22Rv1 (cell line): ENCODE measurements at regions not wholly inside any gene's neighbourhood (a gene's known extent, or its start where the extent isn't known, plus 50 kb on each side); places are given as distances from the start of the nearest gene placed in this dataset.

Source experiments
- ZFX ChIP-seq: fragments of 450-650 bp; IDR thresholded peaks from 2 replicates; pipeline ENCODE4 v1.6.1; 2017; ENCODE audit warnings: antibody characterized with exemption, borderline replicate concordance
- TF ChIP-seq, protein P1 (sequence below): fragments of 450-650 bp; IDR thresholded peaks from 2 replicates; pipeline ENCODE4 v1.5.1; 2017; ENCODE audit warnings: mild to moderate bottlenecking

DNA sequence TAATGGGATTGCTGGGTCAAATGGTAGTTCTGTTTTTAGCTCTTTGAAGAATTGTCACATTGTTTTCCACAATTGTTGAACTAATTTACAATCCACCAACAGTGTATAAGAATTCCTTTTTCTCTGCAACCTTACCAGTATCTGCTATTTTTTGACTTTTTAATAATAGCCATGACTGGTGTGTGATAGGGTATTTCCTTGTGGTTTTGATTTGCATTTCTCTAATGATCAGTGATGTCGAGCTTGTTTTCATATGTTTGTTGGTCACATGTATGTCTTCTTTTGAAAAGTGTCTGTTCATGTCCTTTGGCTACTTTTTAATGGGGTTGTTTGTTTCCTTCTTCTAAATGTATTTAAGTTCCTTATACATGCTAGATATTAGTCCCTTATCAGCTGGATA lies 322.3 kb downstream of the CDH2 start:
- TF ChIP-seq, protein P1, sequence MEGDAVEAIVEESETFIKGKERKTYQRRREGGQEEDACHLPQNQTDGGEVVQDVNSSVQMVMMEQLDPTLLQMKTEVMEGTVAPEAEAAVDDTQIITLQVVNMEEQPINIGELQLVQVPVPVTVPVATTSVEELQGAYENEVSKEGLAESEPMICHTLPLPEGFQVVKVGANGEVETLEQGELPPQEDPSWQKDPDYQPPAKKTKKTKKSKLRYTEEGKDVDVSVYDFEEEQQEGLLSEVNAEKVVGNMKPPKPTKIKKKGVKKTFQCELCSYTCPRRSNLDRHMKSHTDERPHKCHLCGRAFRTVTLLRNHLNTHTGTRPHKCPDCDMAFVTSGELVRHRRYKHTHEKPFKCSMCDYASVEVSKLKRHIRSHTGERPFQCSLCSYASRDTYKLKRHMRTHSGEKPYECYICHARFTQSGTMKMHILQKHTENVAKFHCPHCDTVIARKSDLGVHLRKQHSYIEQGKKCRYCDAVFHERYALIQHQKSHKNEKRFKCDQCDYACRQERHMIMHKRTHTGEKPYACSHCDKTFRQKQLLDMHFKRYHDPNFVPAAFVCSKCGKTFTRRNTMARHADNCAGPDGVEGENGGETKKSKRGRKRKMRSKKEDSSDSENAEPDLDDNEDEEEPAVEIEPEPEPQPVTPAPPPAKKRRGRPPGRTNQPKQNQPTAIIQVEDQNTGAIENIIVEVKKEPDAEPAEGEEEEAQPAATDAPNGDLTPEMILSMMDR: no peak
- TF ChIP-seq ZFX: no peak
